T-helper 22 cell (primary cell): ENCODE measurements at regions not wholly inside any gene's neighbourhood (a gene's known extent, or its start where the extent isn't known, plus 50 kb on each side); places are given as distances from the start of the nearest gene placed in this dataset.

Experiments
- DNase-seq: peaks from one replicate; pipeline ENCODE4 v3.0.0-alpha.2; 2020; ENCODE audit warnings: low read depth

- no peak for DNase-seq
These were observed 187.7 kb downstream of the TRIM27 start for GRCh38 chr6:28736121-28736520.

DNA sequence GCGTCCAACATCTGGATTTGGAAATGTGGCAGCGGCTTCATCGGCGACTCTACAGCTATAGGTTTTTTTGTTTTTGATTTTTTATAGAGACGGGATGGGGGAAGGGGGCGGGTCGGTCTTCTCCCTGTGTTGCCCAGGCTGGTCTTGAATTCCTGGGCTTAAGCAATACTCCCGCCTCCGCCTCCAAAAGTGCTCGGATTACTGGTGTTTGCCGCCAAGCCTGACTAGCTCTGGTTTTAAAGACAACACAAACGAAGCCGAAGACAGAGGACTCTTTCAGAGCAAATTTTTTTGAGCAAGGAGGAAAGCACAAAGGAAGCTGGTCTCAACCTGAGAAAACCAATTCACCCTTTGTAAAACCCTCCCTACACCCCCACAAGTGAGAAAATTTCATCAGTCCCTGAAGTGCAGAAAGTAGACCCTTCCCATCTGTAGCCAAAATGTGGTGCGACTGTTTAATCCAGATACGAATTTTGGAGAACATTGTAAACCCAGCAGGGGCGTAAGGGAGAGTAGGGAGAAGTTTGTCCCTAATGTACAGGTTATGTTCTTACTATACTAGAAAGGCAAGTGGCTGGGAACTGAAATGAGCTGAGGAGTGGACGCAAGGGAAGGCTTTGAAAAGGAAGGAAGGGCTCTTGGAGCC lies 185.9 kb downstream of the TRIM27 start:
- no peak for DNase-seq

GRCh38 chr6:28738396-28738765 lies 185.4 kb downstream of the TRIM27 start:
- DNase-seq = no peak

GRCh38 chr6:28741363-28741762 lies 182.4 kb downstream of the TRIM27 start:
- no peak for DNase-seq

DNA sequence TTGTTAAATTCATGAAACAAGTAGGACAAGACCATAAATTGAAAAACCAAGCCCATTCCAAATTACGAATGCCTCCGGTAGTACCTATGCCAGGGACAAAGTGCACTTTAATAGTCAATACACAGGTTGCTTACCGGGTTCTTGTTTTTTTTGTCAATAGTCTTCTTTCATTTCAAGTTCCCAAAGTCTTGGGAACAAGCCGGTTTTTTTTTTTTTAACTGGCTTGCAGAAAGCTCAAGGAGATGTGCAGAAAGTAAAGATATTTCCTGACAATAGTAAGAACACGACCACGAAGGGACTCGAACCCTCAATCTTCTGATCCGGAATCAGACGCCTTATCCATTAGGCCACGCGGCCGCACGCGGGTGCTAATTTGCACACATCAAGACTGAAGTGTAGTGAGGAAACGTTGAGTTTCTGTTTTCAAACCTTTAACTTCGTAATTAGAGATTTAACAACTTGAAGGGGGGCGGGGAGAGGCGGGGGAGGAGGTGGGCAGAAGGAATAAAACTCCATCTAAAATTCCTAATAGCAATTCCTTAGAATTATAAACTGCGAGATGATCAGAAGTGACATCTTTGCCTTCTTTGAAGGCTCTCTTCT lies 181.0 kb downstream of the TRIM27 start:
- DNase-seq = no peak

GRCh38 chr6:28743271-28743789 lies 180.5 kb downstream of the TRIM27 start:
- no peak for DNase-seq

- no peak for DNase-seq
These were observed 176.6 kb downstream of the TRIM27 start for GRCh38 chr6:28747083-28747630.

DNA sequence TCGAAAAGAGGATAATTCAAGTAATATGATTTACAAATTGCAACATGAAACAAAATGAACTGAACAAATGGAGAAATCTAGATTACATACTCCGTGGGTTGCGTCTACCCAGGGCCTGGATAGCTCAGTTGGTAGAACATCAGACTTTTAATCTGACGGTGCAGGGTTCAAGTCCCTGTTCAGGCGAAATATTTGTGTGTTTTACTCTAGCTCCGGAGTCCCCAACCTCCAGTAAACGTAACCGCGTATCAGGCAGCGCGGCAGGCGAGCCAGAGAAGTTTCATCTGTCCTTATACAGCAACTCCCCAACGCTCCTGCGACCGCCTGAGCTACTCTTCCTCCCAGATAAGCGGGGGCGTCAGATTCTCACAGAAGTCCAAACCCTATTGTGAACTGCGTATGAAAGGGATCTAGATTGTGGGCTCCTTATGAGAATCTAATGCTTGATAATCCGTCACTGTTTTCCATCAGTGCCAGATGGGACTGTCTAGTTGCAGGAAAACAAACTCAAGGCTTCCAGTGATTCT lies 176.1 kb downstream of the TRIM27 start:
- no peak for DNase-seq

DNA sequence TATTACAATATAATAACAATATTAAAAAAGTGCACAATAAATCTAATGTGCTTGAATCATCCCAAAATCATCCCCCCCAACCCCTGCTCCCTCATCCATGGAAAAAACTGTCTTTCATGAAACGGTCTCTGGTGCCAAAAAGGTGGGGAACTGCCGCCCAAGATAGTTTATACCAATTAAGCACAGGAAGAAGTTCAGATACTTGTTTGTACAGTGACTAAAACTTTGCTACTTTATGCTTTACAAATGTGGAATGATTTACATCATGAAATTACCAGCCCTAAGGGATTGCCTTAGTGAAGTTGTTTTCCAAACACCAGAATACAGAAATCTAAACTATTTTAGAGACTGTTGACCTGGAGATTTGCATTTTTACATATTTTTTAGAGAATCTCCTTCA lies 175.6 kb downstream of the TRIM27 start:
- DNase-seq = no peak

- DNase-seq = no peak
These were observed 172.8 kb downstream of the TRIM27 start for GRCh38 chr6:28750926-28751458.

DNA sequence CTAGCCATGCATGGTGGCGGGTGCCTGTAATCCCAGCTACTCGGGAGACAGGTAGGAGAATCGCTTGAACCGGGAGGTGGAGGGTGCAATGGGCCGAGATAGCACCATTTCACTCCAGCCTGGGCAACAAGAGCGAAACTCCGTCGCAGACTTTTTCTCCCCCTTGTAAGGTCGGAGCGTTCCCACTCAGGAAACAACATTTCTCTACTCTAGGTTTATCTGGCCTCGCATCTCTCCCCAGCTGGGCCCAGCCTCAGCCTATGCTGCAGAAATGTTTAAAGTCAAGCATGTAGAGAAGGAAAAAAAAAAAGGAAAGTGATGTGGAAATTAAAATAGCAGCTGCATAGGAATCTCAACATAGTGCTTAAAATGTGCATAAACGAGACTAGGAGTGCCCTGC lies 172.3 kb downstream of the TRIM27 start:
- DNase-seq = no peak

DNA sequence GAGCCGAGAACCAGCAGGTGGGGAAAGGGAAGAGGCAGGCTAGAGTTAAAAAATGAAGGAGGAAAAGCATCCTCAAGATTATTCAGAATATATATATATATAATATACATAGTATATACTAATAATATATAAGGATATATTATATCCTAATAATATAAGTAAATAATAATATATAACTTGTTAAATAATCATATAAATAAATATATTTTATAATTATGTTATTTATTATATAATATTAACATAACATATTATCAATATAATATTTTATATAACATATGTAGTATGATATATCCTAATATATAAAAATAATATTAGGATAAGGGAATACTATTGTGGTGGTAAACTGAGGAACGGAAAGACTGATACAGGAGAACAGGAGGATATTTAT lies 171.8 kb downstream of the TRIM27 start:
- DNase-seq = no peak

DNA sequence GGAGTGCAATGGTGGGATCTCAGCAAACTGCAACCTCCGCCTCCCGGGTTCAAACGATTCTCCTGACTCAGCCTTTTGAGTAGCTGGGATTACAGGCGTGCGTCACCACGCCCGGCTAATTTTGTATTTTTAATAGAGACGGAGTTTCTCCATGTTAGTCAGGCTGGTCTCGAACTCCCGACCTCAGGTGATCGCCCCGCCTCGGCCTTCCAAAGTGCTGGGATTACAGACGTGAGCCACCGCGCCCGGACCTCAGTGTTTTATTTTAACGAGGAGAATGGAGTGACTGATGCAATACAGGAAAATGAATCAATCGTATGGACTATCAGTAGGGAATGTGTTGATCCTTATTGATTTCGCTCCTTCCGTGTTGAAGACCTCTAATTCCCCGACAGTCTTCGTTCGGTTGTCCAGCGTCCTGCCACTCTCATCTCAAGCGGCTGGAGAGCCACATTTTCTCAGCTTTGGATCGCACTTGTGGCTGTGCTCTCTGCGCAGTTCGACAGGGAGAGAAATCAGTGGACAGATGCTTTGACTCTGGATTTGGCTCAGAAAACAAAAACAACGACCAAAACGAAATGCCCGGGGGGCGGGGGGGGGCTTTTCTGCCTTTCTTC lies 166.2 kb downstream of the TRIM27 start:
- no peak for DNase-seq

- no peak for DNase-seq
These were observed 165.6 kb downstream of the TRIM27 start for GRCh38 chr6:28758046-28758817.

DNA sequence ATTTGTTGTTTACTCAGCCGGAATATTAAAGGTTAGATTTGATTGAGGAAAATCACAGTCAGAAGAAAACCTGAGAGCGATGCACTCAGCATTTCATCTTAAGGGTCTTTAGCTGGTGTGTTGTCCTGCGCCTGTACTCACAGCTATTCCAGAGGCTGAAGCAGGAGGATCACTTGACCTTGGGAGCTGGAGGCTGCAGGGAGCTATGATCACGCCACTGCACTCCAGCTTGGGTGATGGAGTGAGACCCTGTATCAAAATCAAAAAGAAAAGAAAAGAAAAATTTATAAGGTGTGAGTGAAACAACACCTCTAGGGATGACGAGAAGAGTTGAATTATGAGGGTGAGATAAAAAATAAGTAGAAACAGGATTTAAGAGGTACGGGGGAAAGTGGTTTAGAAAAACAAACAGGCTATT lies 165.0 kb downstream of the TRIM27 start:
- DNase-seq = no peak

DNA sequence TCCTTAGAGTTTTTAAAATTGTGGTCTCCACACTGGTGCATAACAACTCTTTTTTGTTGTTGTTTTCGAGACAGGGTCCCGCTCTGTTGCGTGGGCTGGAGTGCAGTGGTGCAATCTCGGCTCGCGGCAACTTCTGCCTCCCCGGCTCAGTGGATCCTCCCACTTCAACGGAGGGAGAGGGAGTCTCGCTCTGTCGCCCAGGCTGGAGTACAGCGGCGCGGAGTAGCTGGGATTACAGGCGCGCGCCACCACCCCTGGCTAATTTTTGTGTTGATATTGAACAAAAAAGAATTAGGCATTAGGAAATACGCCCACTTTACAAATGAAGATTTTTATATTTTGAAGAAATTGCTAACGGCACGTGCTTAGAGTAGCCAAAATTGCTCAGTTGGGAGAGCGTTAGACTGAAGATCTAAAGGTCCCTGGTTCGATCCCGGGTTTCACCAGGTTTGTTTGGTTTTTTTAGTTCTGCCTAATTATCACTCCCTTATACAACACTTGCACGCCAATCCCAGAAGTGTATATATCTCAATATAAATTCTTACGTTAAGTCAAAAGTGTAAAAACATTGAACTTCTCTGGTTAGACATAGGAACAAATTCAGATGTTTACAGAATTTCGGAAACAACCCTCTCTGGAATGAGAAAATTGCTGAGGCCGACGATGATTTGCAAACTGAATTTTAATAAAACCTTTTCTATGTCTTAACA lies 159.6 kb downstream of the TRIM27 start:
- DNase-seq = no peak

DNA sequence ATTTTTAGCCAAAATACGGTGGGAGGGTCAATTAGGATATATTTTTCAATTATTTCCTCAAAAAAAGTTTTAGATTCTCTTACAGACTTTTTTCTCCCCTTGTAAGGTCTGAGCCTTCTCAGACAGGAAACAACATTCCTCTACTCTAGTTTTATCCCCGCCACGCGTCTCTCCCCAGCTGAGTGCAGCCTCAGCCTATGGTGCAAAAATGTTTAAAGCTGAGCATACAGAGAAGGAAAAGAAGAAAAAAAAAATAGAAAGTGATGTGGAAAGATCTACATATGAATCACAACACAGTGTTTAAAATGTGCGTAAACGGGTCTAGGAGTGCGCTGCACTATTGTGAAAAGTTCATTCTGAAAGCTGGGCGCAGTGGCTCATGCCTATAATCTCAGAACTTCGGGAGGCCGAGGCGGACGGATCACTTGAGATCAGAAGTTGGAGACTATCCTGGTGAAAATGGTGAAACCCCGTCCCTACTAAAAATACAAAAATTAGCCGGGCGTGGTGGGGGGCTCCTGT lies 159.0 kb downstream of the TRIM27 start:
- DNase-seq = no peak

DNA sequence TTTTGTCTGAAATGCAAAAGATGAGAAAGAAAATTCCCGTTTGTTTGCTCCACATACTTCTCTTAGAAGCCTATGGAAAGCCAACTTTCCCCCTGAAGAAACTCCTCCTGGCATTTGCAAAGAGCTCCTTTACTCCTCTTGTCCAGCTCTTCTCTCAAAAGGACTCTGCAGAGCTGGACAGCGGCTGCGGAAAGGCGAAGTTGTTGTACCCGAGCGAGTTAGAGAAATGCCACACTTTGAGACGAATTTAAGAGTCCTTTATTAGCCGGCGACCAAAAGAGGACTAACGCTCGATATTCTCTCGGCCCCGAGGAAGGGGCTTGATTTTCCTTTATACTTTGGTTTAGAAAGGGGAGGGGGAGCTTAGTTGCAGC lies 157.8 kb downstream of the TRIM27 start:
- DNase-seq = no peak

DNA sequence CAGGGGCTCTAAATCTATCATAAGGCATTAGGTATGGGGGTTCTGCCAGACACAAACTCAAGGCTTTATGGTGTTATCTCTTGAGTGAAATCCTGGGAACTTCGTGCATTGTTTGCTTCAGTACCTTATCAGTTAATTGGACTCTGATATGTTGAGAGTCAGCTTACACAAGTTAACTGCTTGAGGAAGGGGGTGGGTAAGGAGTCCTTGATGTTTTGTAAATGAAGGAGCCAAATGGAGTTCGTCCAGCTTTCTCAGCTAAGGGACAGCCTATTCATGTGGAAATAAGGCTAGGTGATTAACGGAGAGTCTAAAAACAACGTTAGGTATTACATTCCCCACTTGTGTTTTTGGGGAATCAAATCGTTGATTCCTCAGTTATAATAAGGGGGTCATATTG lies 157.4 kb downstream of the TRIM27 start:
- no peak for DNase-seq

- DNase-seq = no peak
These were observed 156.7 kb downstream of the TRIM27 start for GRCh38 chr6:28767133-28767532.

DNA sequence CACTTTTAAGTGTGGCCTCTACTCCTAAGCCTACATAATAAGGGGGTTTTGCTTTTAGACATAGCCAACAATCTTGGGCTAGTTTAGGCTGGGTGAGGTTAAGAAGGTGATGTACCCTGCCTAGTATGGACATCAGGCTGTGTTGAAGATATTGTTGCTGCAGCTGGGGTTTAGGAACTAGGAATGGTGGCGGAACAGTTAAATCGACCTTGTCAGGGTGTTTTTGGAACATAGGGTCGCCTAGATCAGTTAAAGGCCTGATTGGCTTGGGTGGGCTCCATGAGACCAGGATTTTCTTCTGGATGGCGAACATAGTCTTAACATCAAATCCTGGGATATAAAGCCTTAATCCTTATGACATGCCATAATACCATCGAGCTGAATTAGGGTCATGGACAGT lies 156.1 kb downstream of the TRIM27 start:
- DNase-seq = no peak
